GM12873 (cell line): ENCODE measurements at regions not wholly inside any gene's neighbourhood (a gene's known extent, or its start where the extent isn't known, plus 50 kb on each side); places are given as distances from the start of the nearest gene placed in this dataset.

Source experiments
- CTCF ChIP-seq: IDR thresholded peaks from 2 replicates; pipeline ENCODE4 v1.5.1; 2012; ENCODE audit warnings: low read depth, mild to moderate bottlenecking, moderate library complexity, low read length, control low read depth; ENCODE audit not compliant: insufficient read depth; ENCODE audit errors: missing control alignments

GRCh38 chr13:74523057-74523456, 388.9 kb upstream of the KLF12 start:
- TF ChIP-seq CTCF, result no peak

- TF ChIP-seq CTCF, result no peak
Observed at GRCh38 chr13:74511523-74511922, 377.3 kb upstream of the KLF12 start.

GRCh38 chr13:74487091-74487722, 353.0 kb upstream of the KLF12 start:
- TF ChIP-seq CTCF, result no peak

- no peak for TF ChIP-seq CTCF
Observed at GRCh38 chr13:74485757-74486156, 351.6 kb upstream of the KLF12 start.

- TF ChIP-seq CTCF, result no peak
Observed at GRCh38 chr13:74479124-74479523, 344.9 kb upstream of the KLF12 start.

GRCh38 chr13:74476788-74477187, 342.6 kb upstream of the KLF12 start:
- no peak for TF ChIP-seq CTCF

GRCh38 chr13:74476365-74476764, 342.2 kb upstream of the KLF12 start:
- no peak for TF ChIP-seq CTCF
